ENCODE measurements at regions not wholly inside any gene's neighbourhood (a gene's known extent, or its start where the extent isn't known, plus 50 kb on each side); places are given as distances from the start of the nearest gene placed in this dataset.

GRCh38 chr21:21818898-21819297 lies 820.7 kb downstream of the NCAM2 start:
- H3K9me3 ChIP-seq (ENCODE audit: insufficient read depth, low read length) = no peaks in the 10 kb centered on the region
- TF ChIP-seq EZH2phosphoT487 (IDR thresholded peaks at IDR 0.05; ENCODE audit: low read depth) (no peak), CTCF (IDR thresholded peaks at IDR 0.05; ENCODE audit: low read depth, low read length) (no peak)

GRCh38 chr21:21828130-21828529 lies 829.9 kb downstream of the NCAM2 start:
- Histone ChIP-seq H3K27ac (ENCODE audit: low read length) (no peak overlapping the region), H3K36me3 (replicated peaks; ENCODE audit: low read depth, low read length) (no peaks in the 10 kb centered on the region), H3K79me2 (ENCODE audit: low read length) (no peaks in the 10 kb centered on the region), H3K4me3 (ENCODE audit: low read length) (no peak overlapping the region), H2AFZ (ENCODE audit: low read depth, low read length) (no peak overlapping the region), H3K9ac (ENCODE audit: low read length) (no peak overlapping the region), H3K9me3 (ENCODE audit: insufficient read depth, low read length) (no peaks in the 10 kb centered on the region), H3K4me1 (ENCODE audit: low read length) (no peaks in the 10 kb centered on the region), H4K20me1 (ENCODE audit: insufficient read depth, low read length) (no peaks in the 10 kb centered on the region), H3K4me2 (ENCODE audit: low read length) (no peak overlapping the region), H3K27me3 (ENCODE audit: low read depth, low read length) (no peaks in the 10 kb centered on the region)
- no peak for TF ChIP-seq CTCF (IDR thresholded peaks at IDR 0.05; ENCODE audit: low read depth, low read length)
- no peak for TF ChIP-seq EZH2phosphoT487 (IDR thresholded peaks at IDR 0.05; ENCODE audit: low read depth)

More at GRCh38 chr21:21818898-21819297, 820.7 kb downstream of the NCAM2 start:
- Histone ChIP-seq H3K4me1 (ENCODE audit: low read length) (no peaks in the 10 kb centered on the region), H3K79me2 (ENCODE audit: low read length) (no peaks in the 10 kb centered on the region), H2AFZ (ENCODE audit: low read depth, low read length) (no peak overlapping the region), H3K36me3 (replicated peaks; ENCODE audit: low read depth, low read length) (no peaks in the 10 kb centered on the region), H3K4me2 (ENCODE audit: low read length) (no peak overlapping the region), H3K9ac (ENCODE audit: low read length) (no peak overlapping the region), H3K27me3 (ENCODE audit: low read depth, low read length) (no peaks in the 10 kb centered on the region), H3K27ac (ENCODE audit: low read length) (no peak overlapping the region), H4K20me1 (ENCODE audit: insufficient read depth, low read length) (no peaks in the 10 kb centered on the region), H3K4me3 (ENCODE audit: low read length) (no peak overlapping the region)

- no peak overlapping the region for H2AFZ ChIP-seq (ENCODE audit: low read depth, low read length)
- TF ChIP-seq CTCF (IDR thresholded peaks at IDR 0.05; ENCODE audit: low read depth, low read length) (no peak), EZH2phosphoT487 (IDR thresholded peaks at IDR 0.05; ENCODE audit: low read depth) (no peak)
Observed at GRCh38 chr21:21831036-21831435, 832.8 kb downstream of the NCAM2 start.

DNA sequence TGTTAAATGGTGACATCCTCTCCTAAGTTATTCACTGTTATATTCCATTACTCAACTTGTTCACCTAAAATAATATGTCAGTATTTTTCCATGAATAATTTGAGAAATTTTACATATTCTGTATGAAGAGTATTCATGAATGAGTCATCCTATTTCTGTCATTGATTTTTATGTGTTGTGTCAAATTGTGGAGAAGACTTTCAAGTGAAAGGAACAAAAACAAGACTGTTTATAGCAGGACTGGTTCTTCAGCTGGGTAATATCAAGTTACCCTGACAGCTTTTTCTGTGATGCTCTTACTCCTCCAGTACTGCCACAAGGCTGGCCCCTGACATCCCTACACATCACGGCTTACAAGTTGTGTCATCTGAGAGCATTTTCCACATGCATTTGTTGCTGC lies 847.7 kb downstream of the NCAM2 start:
- TF ChIP-seq EZH2phosphoT487 (IDR thresholded peaks at IDR 0.05; ENCODE audit: low read depth) (no peak), CTCF (IDR thresholded peaks at IDR 0.05; ENCODE audit: low read depth, low read length) (no peak)

More at GRCh38 chr21:21831036-21831435, 832.8 kb downstream of the NCAM2 start:
- Histone ChIP-seq H3K36me3 (replicated peaks; ENCODE audit: low read depth, low read length) (no peaks in the 10 kb centered on the region), H4K20me1 (ENCODE audit: insufficient read depth, low read length) (no peaks in the 10 kb centered on the region), H3K4me3 (ENCODE audit: low read length) (no peak overlapping the region), H3K4me2 (ENCODE audit: low read length) (no peak overlapping the region), H3K4me1 (ENCODE audit: low read length) (no peaks in the 10 kb centered on the region), H3K79me2 (ENCODE audit: low read length) (no peaks in the 10 kb centered on the region), H3K9me3 (ENCODE audit: insufficient read depth, low read length) (no peaks in the 10 kb centered on the region), H3K9ac (ENCODE audit: low read length) (no peak overlapping the region), H3K27me3 (ENCODE audit: low read depth, low read length) (no peaks in the 10 kb centered on the region), H3K27ac (ENCODE audit: low read length) (no peak overlapping the region)

More for the DNA sequence above, 847.7 kb downstream of the NCAM2 start:
- H3K4me1 ChIP-seq (ENCODE audit: low read length) = no peaks in the 10 kb centered on the region
- H3K79me2 ChIP-seq (ENCODE audit: low read length) = no peaks in the 10 kb centered on the region
- no peaks in the 10 kb centered on the region for H3K9me3 ChIP-seq (ENCODE audit: insufficient read depth, low read length)
- no peak overlapping the region for H3K9ac ChIP-seq (ENCODE audit: low read length)
- H3K27ac ChIP-seq (ENCODE audit: low read length) = no peak overlapping the region
- no peaks in the 10 kb centered on the region for H3K36me3 ChIP-seq (replicated peaks; ENCODE audit: low read depth, low read length)
- H3K27me3 ChIP-seq (ENCODE audit: low read depth, low read length) = no peaks in the 10 kb centered on the region
- no peaks in the 10 kb centered on the region for H4K20me1 ChIP-seq (ENCODE audit: insufficient read depth, low read length)
- H3K4me2 ChIP-seq (ENCODE audit: low read length) = no peak overlapping the region
- H3K4me3 ChIP-seq (ENCODE audit: low read length) = no peak overlapping the region
- H2AFZ ChIP-seq (ENCODE audit: low read depth, low read length) = no peak overlapping the region

Data from OCI-LY3 (cell line).